HPDE6-E6E7 (cell line): ENCODE measurements at regions not wholly inside any gene's neighbourhood (a gene's known extent, or its start where the extent isn't known, plus 50 kb on each side); places are given as distances from the start of the nearest gene placed in this dataset.
"Not testable (repeated sequence)": the region's sequence is repeated elsewhere in the genome, so short reads cannot be mapped to it uniquely, and the experiment has no call there.

Experiments used
- DNase-seq: peaks from one replicate; pipeline ENCODE4 v3.0.0; 2011; ENCODE audit warnings: missing footprints; ENCODE audit errors: extremely low spot score

- no peak for DNase-seq
These were observed 143.2 kb downstream of the NPIPB5 start for GRCh38 chr16:22653876-22654275.

GRCh38 chr16:22656573-22656972, 145.9 kb downstream of the NPIPB5 start:
- DNase-seq: not testable (repeated sequence)

GRCh38 chr16:22659933-22660332, 149.2 kb downstream of the NPIPB5 start:
- DNase-seq: no peak

GRCh38 chr16:22660441-22661160, 149.9 kb downstream of the NPIPB5 start:
- no peak for DNase-seq

GRCh38 chr16:22661161-22661647, 150.5 kb downstream of the NPIPB5 start:
- DNase-seq: no peak

- DNase-seq: not testable (repeated sequence)
These were observed 151.0 kb upstream of the HS3ST2 start for GRCh38 chr16:22662958-22663357.

- no peak for DNase-seq
These were observed 150.4 kb upstream of the HS3ST2 start for GRCh38 chr16:22663389-22664064.

- DNase-seq: no peak
These were observed 149.8 kb upstream of the HS3ST2 start for GRCh38 chr16:22664132-22664531.

GRCh38 chr16:22664561-22664997, 149.4 kb upstream of the HS3ST2 start:
- no peak for DNase-seq

GRCh38 chr16:22665048-22665797, 148.7 kb upstream of the HS3ST2 start:
- no peak for DNase-seq

GRCh38 chr16:22665803-22666202, 148.2 kb upstream of the HS3ST2 start:
- DNase-seq: no peak

- DNase-seq: no peak
These were observed 145.6 kb upstream of the HS3ST2 start for GRCh38 chr16:22668318-22668717.

GRCh38 chr16:22670044-22670536, 143.9 kb upstream of the HS3ST2 start:
- no peak for DNase-seq

- DNase-seq: peak; percentile 67
These were observed 143.4 kb upstream of the HS3ST2 start for GRCh38 chr16:22670551-22671041.

- DNase-seq: no peak
These were observed 142.5 kb upstream of the HS3ST2 start for GRCh38 chr16:22671301-22672076.

- DNase-seq: no peak
These were observed 141.1 kb upstream of the HS3ST2 start for GRCh38 chr16:22672830-22673210.

GRCh38 chr16:22673421-22673831, 140.5 kb upstream of the HS3ST2 start:
- DNase-seq: no peak

GRCh38 chr16:22674832-22675191, 139.2 kb upstream of the HS3ST2 start:
- no peak for DNase-seq

- DNase-seq: no peak
These were observed 138.0 kb upstream of the HS3ST2 start for GRCh38 chr16:22675745-22676540.

- no peak for DNase-seq
These were observed 136.7 kb upstream of the HS3ST2 start for GRCh38 chr16:22677024-22677830.
